Gastroesophageal sphincter (tissue), 4 donors: ENCODE measurements at regions not wholly inside any gene's neighbourhood (a gene's known extent, or its start where the extent isn't known, plus 50 kb on each side); places are given as distances from the start of the nearest gene placed in this dataset.

Source experiments
- ATAC-seq: fragments of 150-250 bp; one replicate; pipeline ENCODE4 v1.9.1; 2016; ENCODE audit warnings: mild to moderate bottlenecking, moderate library complexity
- H3K27ac ChIP-seq, 4 donors: fragments of 200-600 bp; sonication (generic) in 3 of 4; 1 replicate in 3 of 4; 2 replicates in 1 of 4; pipeline ENCODE4 v1.5.1; 2016 to 2019
- H3K27me3 ChIP-seq: fragments of 200-600 bp; sonication (generic); one replicate; pipeline ENCODE4 v1.5.1; 2019
- H3K36me3 ChIP-seq, 2 donors: fragments of 200-600 bp; sonication (generic); one replicate each; pipeline ENCODE4 v1.5.1; 2019; ENCODE audit warnings: control low read depth in 1 of 2
- H3K4me1 ChIP-seq, 3 donors: fragments of 200-600 bp; sonication (generic); 1 replicate in 2 of 3; 2 replicates in 1 of 3; pipeline ENCODE4 v1.5.1; 2016 to 2019; ENCODE audit warnings: control low read depth in 2 of 3
- H3K4me3 ChIP-seq, 2 donors: fragments of 200-600 bp; sonication (generic); one replicate each; pipeline ENCODE4 v1.5.1; 2019; ENCODE audit warnings: mild to moderate bottlenecking in 1 of 2, moderate library complexity in 1 of 2
- H3K9me3 ChIP-seq, 3 donors: fragments of 200-600 bp; sonication (generic); one replicate each; pipeline ENCODE4 v1.5.1; 2017 to 2019; ENCODE audit warnings: control low read depth in 2 of 3
- EP300 ChIP-seq: sonication (generic); formaldehyde crosslinking; IDR thresholded peaks from one replicate; pipeline ENCODE4 v1.6.1; 2017; ENCODE audit warnings: antibody characterized with exemption, mild to moderate bottlenecking
- POLR2A ChIP-seq, 2 donors: fragments of 450-650 bp; IDR thresholded peaks; one replicate each; pipeline ENCODE4 v1.6.1; 2017; ENCODE audit warnings: antibody characterized with exemption in 2 of 2, mild to moderate bottlenecking in 2 of 2, moderate library complexity in 1 of 2
- POLR2AphosphoS5 ChIP-seq: sonication (generic); formaldehyde crosslinking; IDR thresholded peaks from one replicate; pipeline ENCODE4 v1.6.1; 2017; ENCODE audit warnings: antibody characterized with exemption
- WGBS, 2 donors: methylation state at CpG; one replicate each; pipeline ENCODE4 v1.1.5; 2018; ENCODE audit warnings: low coverage in 1 of 2; 5-methylcytosine and 5-hydroxymethylcytosine counted together
- TF ChIP-seq, protein P1 (sequence below), 4 experiments: fragments of 200-600 bp in 2 of 4; fragments of 450-650 bp in 2 of 4; sonication (generic) in 1 of 4; IDR thresholded peaks; one replicate each; pipeline ENCODE4 v1.5.1; 2017 to 2019; ENCODE audit warnings: antibody characterized with exemption in 4 of 4, mild to moderate bottlenecking in 2 of 4, moderate library complexity in 2 of 4

GRCh38 chr2:199216253-199216652 lies 241.5 kb downstream of the SATB2 start:
- Histone ChIP-seq H3K4me1 (no peaks in the 10 kb centered on the region), H3K36me3 (no peaks in the 10 kb centered on the region), H3K9me3 (peaks cover 0 to 9% (median 0%) of the 10 kb centered on the region in 3 donors), H3K27ac (no peak overlapping the region), H3K4me3 (no peak overlapping the region), H3K27me3 (no peaks in the 10 kb centered on the region)
- ATAC-seq: no peak
- TF ChIP-seq POLR2A (IDR thresholded peaks at IDR 0.05): no peak
- no peak for TF ChIP-seq EP300
- TF ChIP-seq, protein P1, sequence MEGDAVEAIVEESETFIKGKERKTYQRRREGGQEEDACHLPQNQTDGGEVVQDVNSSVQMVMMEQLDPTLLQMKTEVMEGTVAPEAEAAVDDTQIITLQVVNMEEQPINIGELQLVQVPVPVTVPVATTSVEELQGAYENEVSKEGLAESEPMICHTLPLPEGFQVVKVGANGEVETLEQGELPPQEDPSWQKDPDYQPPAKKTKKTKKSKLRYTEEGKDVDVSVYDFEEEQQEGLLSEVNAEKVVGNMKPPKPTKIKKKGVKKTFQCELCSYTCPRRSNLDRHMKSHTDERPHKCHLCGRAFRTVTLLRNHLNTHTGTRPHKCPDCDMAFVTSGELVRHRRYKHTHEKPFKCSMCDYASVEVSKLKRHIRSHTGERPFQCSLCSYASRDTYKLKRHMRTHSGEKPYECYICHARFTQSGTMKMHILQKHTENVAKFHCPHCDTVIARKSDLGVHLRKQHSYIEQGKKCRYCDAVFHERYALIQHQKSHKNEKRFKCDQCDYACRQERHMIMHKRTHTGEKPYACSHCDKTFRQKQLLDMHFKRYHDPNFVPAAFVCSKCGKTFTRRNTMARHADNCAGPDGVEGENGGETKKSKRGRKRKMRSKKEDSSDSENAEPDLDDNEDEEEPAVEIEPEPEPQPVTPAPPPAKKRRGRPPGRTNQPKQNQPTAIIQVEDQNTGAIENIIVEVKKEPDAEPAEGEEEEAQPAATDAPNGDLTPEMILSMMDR (IDR thresholded peaks at IDR 0.05): no peak
- no peak for TF ChIP-seq POLR2AphosphoS5
- WGBS, 2 donors: 80 to 90% methylated on average over 1 to 3 of the region's 3 CpGs

- 88% methylated on average over 2 of the region's 2 CpGs; no CpG with 5 or more reads in 1 of the 2 donors for WGBS, 2 donors
- Histone ChIP-seq H3K9me3 (peaks cover 0 to 13% (median 0%) of the 10 kb centered on the region in 3 donors), H3K27ac (no peak overlapping the region), H3K36me3 (no peaks in the 10 kb centered on the region), H3K4me1 (no peaks in the 10 kb centered on the region), H3K4me3 (no peak overlapping the region), H3K27me3 (no peaks in the 10 kb centered on the region)
- ATAC-seq: no peak
- TF ChIP-seq POLR2AphosphoS5 (no peak), POLR2A (IDR thresholded peaks at IDR 0.05) (no peak), EP300 (no peak)
- TF ChIP-seq, protein P1 (IDR thresholded peaks at IDR 0.05): no peak
Observed at GRCh38 chr2:199207011-199207410, 250.7 kb downstream of the SATB2 start.

- TF ChIP-seq POLR2A (IDR thresholded peaks at IDR 0.05) (no peak), POLR2AphosphoS5 (no peak), EP300 (no peak)
- TF ChIP-seq, protein P1 (IDR thresholded peaks at IDR 0.05): no peak
- Histone ChIP-seq H3K27me3 (no peaks in the 10 kb centered on the region), H3K27ac (no peak overlapping the region), H3K4me3 (no peak overlapping the region), H3K36me3 (no peaks in the 10 kb centered on the region), H3K9me3 (peaks cover 0 to 9% (median 0%) of the 10 kb centered on the region in 3 donors), H3K4me1 (no peaks in the 10 kb centered on the region)
- ATAC-seq: no peak
- WGBS, 2 donors: no CpG with 5 or more reads among the region's 9 CpGs
Observed at GRCh38 chr2:199206536-199206935, 251.2 kb downstream of the SATB2 start.

DNA sequence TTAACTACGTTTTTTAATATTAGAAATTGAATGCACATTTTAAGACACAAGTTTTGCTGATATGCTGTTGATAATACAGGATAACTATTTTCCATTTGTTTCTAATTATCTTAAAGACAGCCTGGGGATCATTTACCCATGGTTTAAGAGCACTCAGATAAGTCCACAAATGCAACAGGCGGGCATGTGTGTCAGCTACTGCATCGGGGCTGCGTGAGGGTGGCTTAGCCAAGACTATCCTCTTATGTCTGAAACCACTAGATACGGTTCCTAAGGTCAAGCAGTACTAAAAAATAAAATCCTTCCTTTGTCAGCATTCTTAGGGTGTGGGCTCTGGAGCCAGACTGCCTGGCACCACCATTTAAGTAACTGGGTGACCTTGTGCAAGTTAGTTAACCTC lies 254.8 kb downstream of the SATB2 start:
- no peaks in the 10 kb centered on the region for H3K9me3 ChIP-seq
- no peaks in the 10 kb centered on the region for H3K36me3 ChIP-seq
- no peaks in the 10 kb centered on the region for H3K4me1 ChIP-seq
- TF ChIP-seq POLR2A (IDR thresholded peaks at IDR 0.05): no peak
- TF ChIP-seq POLR2AphosphoS5: no peak
- TF ChIP-seq, protein P1 (IDR thresholded peaks at IDR 0.05): no peak
- TF ChIP-seq EP300: no peak
- 72 to 100% methylated on average over 2 to 5 of the region's 5 CpGs for WGBS, 2 donors
- H3K27ac ChIP-seq: no peak overlapping the region
- H3K27me3 ChIP-seq: no peaks in the 10 kb centered on the region
- ATAC-seq: no peak
- H3K4me3 ChIP-seq: no peak overlapping the region

GRCh38 chr2:199201539-199201938 lies 256.2 kb downstream of the SATB2 start:
- Histone ChIP-seq H3K27ac (no peak overlapping the region), H3K36me3 (no peaks in the 10 kb centered on the region), H3K4me3 (no peak overlapping the region), H3K9me3 (no peaks in the 10 kb centered on the region), H3K27me3 (no peaks in the 10 kb centered on the region), H3K4me1 (no peaks in the 10 kb centered on the region)
- 70 to 81% methylated on average over 1 of the region's 1 CpG for WGBS, 2 donors
- TF ChIP-seq, protein P1 (IDR thresholded peaks at IDR 0.05): no peak
- TF ChIP-seq POLR2AphosphoS5: no peak
- ATAC-seq: no peak
